Mammary epithelial cell (primary cell): ENCODE measurements at regions not wholly inside any gene's neighbourhood (a gene's known extent, or its start where the extent isn't known, plus 50 kb on each side); places are given as distances from the start of the nearest gene placed in this dataset.

Experiments used
- EZH2 ChIP-seq: IDR thresholded peaks from 2 replicates; pipeline ENCODE4 v1.6.1; 2012; ENCODE audit warnings: low read length, inconsistent platforms, borderline replicate concordance
- TF ChIP-seq, protein P1 (sequence below), 2 donors: IDR thresholded peaks in 1 of 2; conservative IDR thresholded peaks in 1 of 2; 2 replicates each; pipeline ENCODE4 v1.5.1; 2011 to 2012; ENCODE audit warnings: inconsistent platforms in 2 of 2, low read length in 2 of 2, mild to moderate bottlenecking in 2 of 2, control low read depth in 1 of 2, low read depth in 1 of 2; ENCODE audit not compliant: insufficient read depth in 1 of 2; ENCODE audit errors: extremely low read depth in 1 of 2

DNA sequence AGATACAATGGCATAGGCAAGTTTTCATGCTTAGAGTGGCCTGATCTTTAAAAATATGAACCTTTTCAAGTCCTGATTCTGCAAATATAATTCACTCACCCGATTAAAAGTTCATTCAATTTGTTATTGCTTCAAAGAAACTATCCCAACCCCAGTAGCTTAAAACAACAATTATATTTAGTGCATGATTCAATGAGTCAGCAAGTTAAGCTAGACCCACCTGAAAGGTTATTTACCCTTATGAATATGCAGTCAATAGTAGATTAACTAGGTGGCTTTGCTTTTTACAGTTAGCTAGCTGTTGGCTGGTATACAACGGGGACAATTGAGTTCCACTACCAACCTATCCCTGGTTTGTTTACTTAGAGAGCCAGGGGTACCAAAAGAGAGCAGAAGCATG, 95.6 kb upstream of the ANKEF1 start:
- TF ChIP-seq, protein P1, sequence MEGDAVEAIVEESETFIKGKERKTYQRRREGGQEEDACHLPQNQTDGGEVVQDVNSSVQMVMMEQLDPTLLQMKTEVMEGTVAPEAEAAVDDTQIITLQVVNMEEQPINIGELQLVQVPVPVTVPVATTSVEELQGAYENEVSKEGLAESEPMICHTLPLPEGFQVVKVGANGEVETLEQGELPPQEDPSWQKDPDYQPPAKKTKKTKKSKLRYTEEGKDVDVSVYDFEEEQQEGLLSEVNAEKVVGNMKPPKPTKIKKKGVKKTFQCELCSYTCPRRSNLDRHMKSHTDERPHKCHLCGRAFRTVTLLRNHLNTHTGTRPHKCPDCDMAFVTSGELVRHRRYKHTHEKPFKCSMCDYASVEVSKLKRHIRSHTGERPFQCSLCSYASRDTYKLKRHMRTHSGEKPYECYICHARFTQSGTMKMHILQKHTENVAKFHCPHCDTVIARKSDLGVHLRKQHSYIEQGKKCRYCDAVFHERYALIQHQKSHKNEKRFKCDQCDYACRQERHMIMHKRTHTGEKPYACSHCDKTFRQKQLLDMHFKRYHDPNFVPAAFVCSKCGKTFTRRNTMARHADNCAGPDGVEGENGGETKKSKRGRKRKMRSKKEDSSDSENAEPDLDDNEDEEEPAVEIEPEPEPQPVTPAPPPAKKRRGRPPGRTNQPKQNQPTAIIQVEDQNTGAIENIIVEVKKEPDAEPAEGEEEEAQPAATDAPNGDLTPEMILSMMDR (conservative IDR thresholded peaks at IDR 0.05 in 1 of 2, IDR thresholded peaks at IDR 0.05 in 1 of 2; ENCODE audit: extremely low read depth in 1 of 2, insufficient read depth in 1 of 2, low read depth in 1 of 2, low read length in 2 of 2): no peak
- TF ChIP-seq EZH2: no peak
